Renal pelvis (tissue), 1 donor: ENCODE measurements at regions not wholly inside any gene's neighbourhood (a gene's known extent, or its start where the extent isn't known, plus 50 kb on each side); places are given as distances from the start of the nearest gene placed in this dataset.

ENCODE experiments used
- DNase-seq: peaks from one replicate; pipeline ENCODE4 v3.0.0-alpha.2; 2013

DNA sequence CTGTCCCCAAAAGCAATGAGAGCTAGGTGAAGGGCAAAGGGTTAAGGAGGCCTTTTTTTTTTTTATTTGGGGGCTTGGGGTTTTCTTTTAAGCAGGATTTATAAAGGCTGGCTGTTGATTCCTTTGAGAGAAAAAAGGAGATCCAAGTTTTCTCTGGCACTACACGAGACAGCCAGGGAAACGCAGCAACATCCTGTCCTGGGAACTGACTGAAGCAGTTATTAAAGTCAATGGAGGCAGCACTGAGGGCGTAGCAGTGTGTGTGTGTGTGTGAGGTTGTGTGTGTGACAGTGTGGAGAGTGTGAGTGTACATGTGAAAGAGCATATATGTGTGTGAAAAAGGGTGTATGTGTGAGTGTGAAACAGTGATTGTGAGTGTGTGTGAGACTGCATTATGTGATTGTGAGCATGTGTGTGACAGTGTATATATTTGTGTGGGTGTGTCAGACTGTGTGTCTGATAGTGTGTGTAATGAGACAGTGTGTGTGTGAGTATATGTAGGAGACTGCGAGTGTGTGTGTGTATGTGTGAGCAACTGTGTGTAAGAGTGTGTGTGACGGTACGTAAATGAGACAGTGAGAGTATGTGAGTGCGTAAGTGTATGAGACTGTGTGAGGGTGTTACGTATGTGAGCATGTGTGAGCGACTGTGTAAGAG lies 65.9 kb upstream of the TIAM1 start:
- DNase-seq = no peak

GRCh38 chr21:31408301-31409088 lies 64.4 kb upstream of the TIAM1 start:
- DNase-seq = no peak

GRCh38 chr21:31406510-31406909 lies 62.4 kb upstream of the TIAM1 start:
- DNase-seq = no peak

- no peak for DNase-seq
Measured at GRCh38 chr21:31405604-31406003, 61.5 kb upstream of the TIAM1 start.

GRCh38 chr21:31403596-31404333 lies 59.7 kb upstream of the TIAM1 start:
- no peak for DNase-seq

DNA sequence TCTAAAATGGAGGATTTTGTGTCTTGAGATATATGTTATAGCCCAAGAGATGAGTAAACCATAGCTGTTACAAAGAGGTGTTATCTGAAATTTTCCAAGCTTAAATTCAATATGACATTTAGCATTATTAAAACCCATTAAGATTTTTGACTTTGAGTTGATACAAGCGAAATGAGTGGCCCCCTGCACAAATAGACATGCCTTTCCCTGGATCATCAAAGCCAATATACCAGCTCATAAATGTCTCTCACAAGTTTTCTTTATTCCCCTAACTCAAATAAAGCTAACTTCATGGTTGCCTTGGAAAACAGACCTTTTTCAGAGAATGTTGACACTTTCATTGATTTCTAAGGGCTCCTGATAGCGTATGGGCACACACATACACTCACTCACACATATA lies 55.5 kb upstream of the TIAM1 start:
- DNase-seq = no peak

GRCh38 chr21:31398574-31398973 lies 54.5 kb upstream of the TIAM1 start:
- no peak for DNase-seq

DNA sequence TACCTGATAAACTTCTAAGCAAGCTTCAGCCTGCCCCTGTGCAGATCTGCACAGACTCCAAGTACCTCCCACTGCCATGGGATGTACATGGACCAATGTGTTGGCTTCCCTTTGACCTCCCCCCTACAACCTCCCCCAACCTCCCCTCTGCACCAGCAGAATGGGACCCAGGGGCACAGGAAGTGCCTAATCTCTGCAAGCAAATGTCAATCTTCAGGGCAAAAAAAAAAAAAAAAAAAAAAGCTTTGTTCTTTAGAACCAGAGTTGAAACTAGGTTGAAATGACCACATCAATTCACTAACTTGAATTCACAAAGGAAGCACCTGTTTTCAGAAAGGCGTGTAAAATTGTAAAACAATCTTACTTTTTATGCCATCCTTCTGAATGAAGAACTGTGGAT lies 53.9 kb upstream of the TIAM1 start:
- no peak for DNase-seq

DNA sequence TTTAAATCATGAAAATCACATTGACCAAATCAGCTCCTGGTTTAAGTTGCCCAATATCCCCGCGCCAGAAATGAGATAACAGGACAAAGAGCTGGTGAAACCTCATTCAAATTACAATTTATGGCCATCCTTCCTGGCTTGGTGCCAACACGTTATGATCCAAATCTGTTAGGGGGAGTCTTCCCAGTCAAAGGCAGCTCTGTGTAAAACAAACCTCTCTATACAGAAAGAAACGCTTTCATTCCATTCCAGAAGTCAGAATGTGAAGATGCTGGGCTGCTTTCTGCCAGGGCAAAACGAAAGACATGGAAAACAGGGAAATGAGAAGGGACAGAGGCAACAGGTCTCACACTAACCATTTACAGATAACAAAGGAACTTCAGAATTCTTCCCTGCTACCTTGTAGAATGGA lies 53.5 kb upstream of the TIAM1 start:
- no peak for DNase-seq

- no peak for DNase-seq
Measured at GRCh38 chr21:31397030-31397429, 53.0 kb upstream of the TIAM1 start.

DNA sequence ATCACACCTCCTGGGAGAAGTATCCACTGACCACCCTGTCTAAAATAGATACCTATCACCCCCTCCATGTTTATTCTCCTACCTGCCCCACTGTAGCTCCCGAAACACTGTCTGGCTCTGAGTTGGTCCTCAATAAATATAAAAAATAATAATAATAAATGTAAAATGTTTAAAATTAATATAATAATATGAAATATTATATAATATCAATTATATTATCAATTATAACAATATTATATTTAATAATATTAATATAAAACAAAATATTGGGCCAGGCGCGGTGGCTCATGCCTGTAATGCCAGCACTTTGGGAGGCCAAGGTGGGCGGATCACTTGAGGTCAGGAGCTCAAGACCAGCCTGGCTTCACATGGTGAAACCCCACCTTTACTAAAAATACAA lies 52.3 kb upstream of the TIAM1 start:
- DNase-seq = no peak

GRCh38 chr21:31395791-31396190 lies 51.7 kb upstream of the TIAM1 start:
- DNase-seq = no peak

- DNase-seq = no peak
Measured at GRCh38 chr21:31395268-31395667, 51.2 kb upstream of the TIAM1 start.

DNA sequence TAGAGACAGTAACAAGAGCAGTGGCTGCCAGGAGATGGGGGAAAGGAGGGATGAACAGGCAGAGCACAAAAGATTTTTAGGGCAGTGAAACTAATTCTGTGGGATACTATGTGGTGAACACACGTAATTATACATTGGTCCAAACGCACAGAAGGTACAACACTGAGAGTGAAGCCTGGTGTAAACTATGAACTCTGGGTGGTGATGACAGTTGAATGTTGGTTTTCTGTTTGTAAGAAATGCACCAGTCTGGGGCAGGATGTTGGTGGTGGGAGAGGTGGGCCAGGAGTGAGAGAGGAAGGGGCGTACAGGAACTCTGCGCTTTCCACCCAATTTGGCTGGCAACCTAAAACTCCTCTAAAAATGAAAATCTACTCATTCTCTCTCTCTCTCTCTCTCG lies 50.2 kb upstream of the TIAM1 start:
- no peak for DNase-seq
